ENCODE measurements at regions not wholly inside any gene's neighbourhood (a gene's known extent, or its start where the extent isn't known, plus 50 kb on each side); places are given as distances from the start of the nearest gene placed in this dataset.

DNA sequence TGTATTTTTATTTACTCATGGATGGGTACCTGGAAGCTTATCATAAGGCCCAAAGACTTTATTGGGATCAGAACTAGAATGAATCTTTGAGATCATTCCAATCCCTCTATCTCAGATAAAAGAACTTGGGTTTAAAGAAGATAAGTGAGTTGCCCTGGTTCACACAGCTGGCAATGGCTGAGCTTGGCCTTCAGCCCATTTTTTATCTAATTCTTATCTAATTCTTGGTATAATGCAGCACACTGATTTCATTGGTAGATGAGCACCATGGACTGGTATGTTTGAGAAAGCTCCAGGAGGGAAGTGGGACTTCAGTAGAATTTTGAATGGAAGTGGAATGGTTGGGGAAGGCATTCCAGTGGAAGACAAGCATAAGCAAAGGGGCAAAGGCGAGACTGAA is 558.9 kb downstream of the REEP3 start:
- H3K4me3 ChIP-seq (replicated peaks in 1 of 3; ENCODE audit: insufficient read depth in 1 of 3, low read depth in 2 of 3, low read length in 3 of 3) = no peak overlapping the region
- intact Hi-C loops (cut with micrococcal nuclease; ENCODE audit: unreplicated experiment) = no loop called here
- no peaks in the 10 kb centered on the region for H4K20me1 ChIP-seq (ENCODE audit: insufficient read depth, low read length)
- no peak for DNase-seq (ENCODE audit: low spot score)
- ChIA-PET POLR2A (no interaction called here), CTCF (ENCODE audit: low intra/inter-chr PET ratio, low total read pairs) (no interaction called here)
- no peak overlapping the region for H3K9ac ChIP-seq (ENCODE audit: insufficient read depth, low read depth, low read length)
- ATAC-seq = no peak
- 39% methylated on average over 1 of the region's 1 CpG for WGBS (ENCODE audit: low lambda C conversion rate)
- H2AFZ ChIP-seq (ENCODE audit: low read length) = no peak overlapping the region
- H3K4me1 ChIP-seq (ENCODE audit: insufficient read depth, low read length) = peaks cover 21% of the 10 kb centered on the region
- in situ Hi-C loops (cut with HindIII; ENCODE audit: extremely low pct_ligation_motif_present, low pct_unique_long_range_greater_than_20kb) = no loop called here
- no peaks in the 10 kb centered on the region for H3K9me3 ChIP-seq (ENCODE audit: low read length)
- TF ChIP-seq, protein P1, sequence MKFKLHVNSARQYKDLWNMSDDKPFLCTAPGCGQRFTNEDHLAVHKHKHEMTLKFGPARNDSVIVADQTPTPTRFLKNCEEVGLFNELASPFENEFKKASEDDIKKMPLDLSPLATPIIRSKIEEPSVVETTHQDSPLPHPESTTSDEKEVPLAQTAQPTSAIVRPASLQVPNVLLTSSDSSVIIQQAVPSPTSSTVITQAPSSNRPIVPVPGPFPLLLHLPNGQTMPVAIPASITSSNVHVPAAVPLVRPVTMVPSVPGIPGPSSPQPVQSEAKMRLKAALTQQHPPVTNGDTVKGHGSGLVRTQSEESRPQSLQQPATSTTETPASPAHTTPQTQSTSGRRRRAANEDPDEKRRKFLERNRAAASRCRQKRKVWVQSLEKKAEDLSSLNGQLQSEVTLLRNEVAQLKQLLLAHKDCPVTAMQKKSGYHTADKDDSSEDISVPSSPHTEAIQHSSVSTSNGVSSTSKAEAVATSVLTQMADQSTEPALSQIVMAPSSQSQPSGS (CRISPR knock-in tag; IDR thresholded peaks at IDR 0.05) = no peak
- TF ChIP-seq SMC3 (IDR thresholded peaks at IDR 0.05; ENCODE audit: low read length) (no peak), KMT2A (CRISPR knock-in tag; IDR thresholded peaks at IDR 0.05) (no peak), ZNF10 (CRISPR knock-in tag; IDR thresholded peaks at IDR 0.05; ENCODE audit: borderline replicate concordance, low read depth) (no peak), REXO4 (CRISPR knock-in tag; IDR thresholded peaks at IDR 0.05; ENCODE audit: borderline replicate concordance) (no peak), ZFAT (CRISPR knock-in tag; conservative IDR thresholded peaks at IDR 0.05) (no peak), ZNF564 (CRISPR knock-in tag; IDR thresholded peaks at IDR 0.05) (no peak), MED1 (CRISPR knock-in tag; IDR thresholded peaks at IDR 0.05) (no peak), ZMYM3 (CRISPR knock-in tag; IDR thresholded peaks at IDR 0.05) (no peak), ZNF589 (CRISPR knock-in tag; conservative IDR thresholded peaks at IDR 0.05) (no peak), ZNF782 (CRISPR knock-in tag; IDR thresholded peaks at IDR 0.05; ENCODE audit: borderline replicate concordance) (no peak), ZKSCAN5 (CRISPR knock-in tag; IDR thresholded peaks at IDR 0.05) (no peak), ZNF841 (CRISPR knock-in tag; IDR thresholded peaks at IDR 0.05; ENCODE audit: borderline replicate concordance) (no peak)
- TF ChIP-seq, protein P2, sequence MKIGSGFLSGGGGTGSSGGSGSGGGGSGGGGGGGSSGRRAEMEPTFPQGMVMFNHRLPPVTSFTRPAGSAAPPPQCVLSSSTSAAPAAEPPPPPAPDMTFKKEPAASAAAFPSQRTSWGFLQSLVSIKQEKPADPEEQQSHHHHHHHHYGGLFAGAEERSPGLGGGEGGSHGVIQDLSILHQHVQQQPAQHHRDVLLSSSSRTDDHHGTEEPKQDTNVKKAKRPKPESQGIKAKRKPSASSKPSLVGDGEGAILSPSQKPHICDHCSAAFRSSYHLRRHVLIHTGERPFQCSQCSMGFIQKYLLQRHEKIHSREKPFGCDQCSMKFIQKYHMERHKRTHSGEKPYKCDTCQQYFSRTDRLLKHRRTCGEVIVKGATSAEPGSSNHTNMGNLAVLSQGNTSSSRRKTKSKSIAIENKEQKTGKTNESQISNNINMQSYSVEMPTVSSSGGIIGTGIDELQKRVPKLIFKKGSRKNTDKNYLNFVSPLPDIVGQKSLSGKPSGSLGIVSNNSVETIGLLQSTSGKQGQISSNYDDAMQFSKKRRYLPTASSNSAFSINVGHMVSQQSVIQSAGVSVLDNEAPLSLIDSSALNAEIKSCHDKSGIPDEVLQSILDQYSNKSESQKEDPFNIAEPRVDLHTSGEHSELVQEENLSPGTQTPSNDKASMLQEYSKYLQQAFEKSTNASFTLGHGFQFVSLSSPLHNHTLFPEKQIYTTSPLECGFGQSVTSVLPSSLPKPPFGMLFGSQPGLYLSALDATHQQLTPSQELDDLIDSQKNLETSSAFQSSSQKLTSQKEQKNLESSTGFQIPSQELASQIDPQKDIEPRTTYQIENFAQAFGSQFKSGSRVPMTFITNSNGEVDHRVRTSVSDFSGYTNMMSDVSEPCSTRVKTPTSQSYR (CRISPR knock-in tag; IDR thresholded peaks at IDR 0.05; ENCODE audit: borderline replicate concordance) = no peak
- TF ChIP-seq, protein P3, sequence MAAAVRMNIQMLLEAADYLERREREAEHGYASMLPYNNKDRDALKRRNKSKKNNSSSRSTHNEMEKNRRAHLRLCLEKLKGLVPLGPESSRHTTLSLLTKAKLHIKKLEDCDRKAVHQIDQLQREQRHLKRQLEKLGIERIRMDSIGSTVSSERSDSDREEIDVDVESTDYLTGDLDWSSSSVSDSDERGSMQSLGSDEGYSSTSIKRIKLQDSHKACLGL (CRISPR knock-in tag; IDR thresholded peaks at IDR 0.05) = no peak
- TF ChIP-seq, protein P4, sequence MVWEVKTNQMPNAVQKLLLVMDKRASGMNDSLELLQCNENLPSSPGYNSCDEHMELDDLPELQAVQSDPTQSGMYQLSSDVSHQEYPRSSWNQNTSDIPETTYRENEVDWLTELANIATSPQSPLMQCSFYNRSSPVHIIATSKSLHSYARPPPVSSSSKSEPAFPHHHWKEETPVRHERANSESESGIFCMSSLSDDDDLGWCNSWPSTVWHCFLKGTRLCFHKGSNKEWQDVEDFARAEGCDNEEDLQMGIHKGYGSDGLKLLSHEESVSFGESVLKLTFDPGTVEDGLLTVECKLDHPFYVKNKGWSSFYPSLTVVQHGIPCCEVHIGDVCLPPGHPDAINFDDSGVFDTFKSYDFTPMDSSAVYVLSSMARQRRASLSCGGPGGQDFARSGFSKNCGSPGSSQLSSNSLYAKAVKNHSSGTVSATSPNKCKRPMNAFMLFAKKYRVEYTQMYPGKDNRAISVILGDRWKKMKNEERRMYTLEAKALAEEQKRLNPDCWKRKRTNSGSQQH (CRISPR knock-in tag; IDR thresholded peaks at IDR 0.05; ENCODE audit: low read depth) = no peak
- TF ChIP-seq, protein P5, sequence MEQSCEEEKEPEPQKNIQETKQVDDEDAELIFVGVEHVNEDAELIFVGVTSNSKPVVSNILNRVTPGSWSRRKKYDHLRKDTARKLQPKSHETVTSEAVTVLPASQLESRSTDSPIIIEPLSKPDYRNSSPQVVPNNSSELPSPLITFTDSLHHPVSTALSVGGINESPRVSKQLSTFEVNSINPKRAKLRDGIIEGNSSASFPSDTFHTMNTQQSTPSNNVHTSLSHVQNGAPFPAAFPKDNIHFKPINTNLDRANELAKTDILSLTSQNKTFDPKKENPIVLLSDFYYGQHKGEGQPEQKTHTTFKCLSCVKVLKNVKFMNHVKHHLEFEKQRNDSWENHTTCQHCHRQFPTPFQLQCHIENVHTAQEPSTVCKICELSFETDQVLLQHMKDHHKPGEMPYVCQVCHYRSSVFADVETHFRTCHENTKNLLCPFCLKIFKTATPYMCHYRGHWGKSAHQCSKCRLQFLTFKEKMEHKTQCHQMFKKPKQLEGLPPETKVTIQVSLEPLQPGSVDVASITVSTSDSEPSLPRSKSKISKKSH (CRISPR knock-in tag; IDR thresholded peaks at IDR 0.05; ENCODE audit: borderline replicate concordance) = no peak
- no peak overlapping the region for H3K4me2 ChIP-seq (ENCODE audit: low read depth, low read length)
- FAIRE-seq = no peak
- H3K27me3 ChIP-seq (ENCODE audit: control insufficient read depth in 1 of 2, insufficient read depth in 2 of 2, low read length in 2 of 2) = no peaks in the 10 kb centered on the region
- H3K79me2 ChIP-seq (ENCODE audit: insufficient read depth, low read length) = no peaks in the 10 kb centered on the region
- BruUV-seq (replicated peaks) = no TSS peak
- H3K27ac ChIP-seq (ENCODE audit: extremely low read length, insufficient read depth, low read length) = no peak overlapping the region
- H3K36me3 ChIP-seq (replicated peaks in 1 of 2; ENCODE audit: control insufficient read depth in 1 of 2, insufficient read depth in 2 of 2, low read length in 2 of 2) = no peaks in the 10 kb centered on the region

Measured in HepG2 (cell line).